Umbilical cord (tissue), 1 donor: ENCODE measurements at regions not wholly inside any gene's neighbourhood (a gene's known extent, or its start where the extent isn't known, plus 50 kb on each side); places are given as distances from the start of the nearest gene placed in this dataset.

Source experiments
- DNase-seq: peaks from one replicate; pipeline ENCODE4 v3.0.0-alpha.2; 2015; ENCODE audit warnings: low spot score

GRCh38 chr16:62135446-62135845 is 99.2 kb upstream of the CDH8 start:
- peak; percentile 2 for DNase-seq

DNA sequence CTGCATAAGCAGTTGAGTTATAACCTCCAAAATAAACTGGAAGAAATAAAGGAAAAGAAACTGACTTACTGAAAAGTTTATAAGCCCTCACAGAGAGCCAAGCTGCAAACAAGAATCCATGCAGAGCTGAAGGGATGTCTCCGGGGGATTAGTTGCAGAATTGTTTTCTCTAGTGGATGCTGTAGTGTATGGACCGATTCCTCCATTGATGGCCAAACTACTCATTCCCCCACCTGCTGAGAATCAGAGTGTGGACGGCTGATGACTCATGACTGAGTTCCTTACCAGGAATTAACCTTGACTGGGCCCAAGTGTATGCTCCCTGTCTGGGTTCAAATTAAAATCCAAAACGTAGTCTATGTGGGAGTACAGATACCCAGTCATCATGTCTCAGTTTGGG is 93.9 kb upstream of the CDH8 start:
- no peak for DNase-seq

- no peak for DNase-seq
Observed at GRCh38 chr16:62105244-62105643, 69.0 kb upstream of the CDH8 start.

DNA sequence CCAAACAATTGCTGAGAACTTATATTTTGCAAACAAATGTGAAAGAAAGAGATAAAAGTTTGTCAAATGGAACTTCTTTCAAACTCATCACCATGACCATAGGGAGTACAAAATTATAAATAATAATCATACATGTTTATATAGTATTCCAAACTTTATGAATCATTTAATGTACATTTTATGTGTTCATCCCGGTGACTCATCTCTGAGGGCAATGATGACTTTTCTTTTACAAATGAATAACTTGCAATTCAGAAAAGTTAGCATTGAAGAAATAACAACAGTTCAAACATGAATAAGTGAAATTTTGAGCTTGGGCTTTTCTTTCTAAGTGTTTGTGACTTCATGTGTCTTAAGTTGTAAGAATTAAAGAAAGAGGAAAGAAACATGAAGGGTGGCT is 66.3 kb upstream of the CDH8 start:
- no peak for DNase-seq

DNA sequence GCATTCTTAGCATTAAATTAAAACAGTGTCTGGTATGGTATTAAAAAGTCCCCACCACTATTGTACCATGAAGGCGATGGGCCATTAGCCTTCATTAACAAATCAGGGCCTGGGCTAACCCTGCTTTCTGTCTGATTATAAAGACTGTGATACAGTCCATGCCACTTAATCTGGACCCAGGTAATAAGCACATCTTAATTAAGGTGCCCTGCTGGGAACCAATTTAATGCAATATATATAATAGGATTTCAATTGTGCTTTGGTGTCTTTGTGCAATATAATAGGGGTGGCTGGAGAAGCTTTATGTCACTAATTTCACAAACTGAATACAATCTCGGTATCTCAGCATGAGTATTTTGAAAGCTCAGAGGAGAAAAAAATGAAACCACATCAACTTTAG is 64.4 kb upstream of the CDH8 start:
- no peak for DNase-seq

GRCh38 chr16:62089715-62090114 is 53.5 kb upstream of the CDH8 start:
- no peak for DNase-seq

GRCh38 chr16:62088731-62089410 is 52.6 kb upstream of the CDH8 start:
- no peak for DNase-seq
